ENCODE measurements at regions not wholly inside any gene's neighbourhood (a gene's known extent, or its start where the extent isn't known, plus 50 kb on each side); places are given as distances from the start of the nearest gene placed in this dataset.

- no peak for TF ChIP-seq POLR2AphosphoS5 (IDR thresholded peaks at IDR 0.05; ENCODE audit: insufficient read depth in 1 of 2, low read depth in 1 of 2)
- no peak for TF ChIP-seq CTCF (IDR thresholded peaks at IDR 0.05)
Observed at GRCh38 chr17:70292366-70292765, 123.0 kb downstream of the KCNJ2 start.

Data from vagina (tissue), 2 donors.